VCaP (cell line): ENCODE measurements at regions not wholly inside any gene's neighbourhood (a gene's known extent, or its start where the extent isn't known, plus 50 kb on each side); places are given as distances from the start of the nearest gene placed in this dataset.

ENCODE experiments used
- H3K27ac ChIP-seq: fragments of 450-650 bp; 2 replicates; pipeline ENCODE4 v1.5.1; 2017
- TF ChIP-seq, protein P1 (sequence below): fragments of 450-650 bp; conservative IDR thresholded peaks from 2 replicates; pipeline ENCODE4 v1.5.1; 2017; ENCODE audit warnings: mild to moderate bottlenecking, moderate library complexity

DNA sequence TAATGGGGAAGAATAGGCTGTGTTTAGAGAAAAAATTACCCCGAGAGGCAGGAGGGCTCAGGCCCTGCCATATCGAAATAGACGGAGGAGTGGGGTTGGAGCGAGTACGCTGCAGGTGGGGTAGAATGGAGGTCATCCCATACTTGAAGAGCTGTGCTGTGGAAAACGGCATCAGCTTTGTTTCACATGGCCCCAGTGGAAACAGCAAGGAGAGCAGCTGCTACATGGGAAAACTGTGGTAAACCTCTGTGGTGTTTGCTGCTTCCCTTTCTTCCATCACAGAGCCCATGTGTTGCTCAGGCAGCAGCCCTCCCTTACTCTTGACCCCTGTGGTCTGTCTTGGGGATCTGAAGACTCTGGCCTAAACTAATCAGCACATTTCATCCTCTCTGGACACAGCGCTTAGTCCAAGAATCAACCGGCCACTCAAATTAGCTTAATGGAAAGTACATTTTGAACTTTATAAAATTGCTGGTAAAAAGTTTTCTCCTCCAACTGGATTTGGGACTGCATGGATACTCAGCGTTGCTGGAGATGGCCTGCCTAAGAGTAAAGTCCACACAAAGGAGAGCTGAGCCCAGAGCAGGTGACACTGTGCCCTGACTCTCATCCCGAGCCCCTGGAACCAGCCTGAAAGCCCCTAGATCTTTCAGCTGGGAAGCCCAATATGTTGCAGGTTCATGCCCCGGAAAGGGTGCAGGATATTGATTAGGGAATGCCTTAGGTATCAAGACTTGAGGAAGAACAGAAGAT, 127.1 kb upstream of the GADD45A start:
- H3K27ac ChIP-seq, result no peak overlapping the region
- TF ChIP-seq, protein P1, sequence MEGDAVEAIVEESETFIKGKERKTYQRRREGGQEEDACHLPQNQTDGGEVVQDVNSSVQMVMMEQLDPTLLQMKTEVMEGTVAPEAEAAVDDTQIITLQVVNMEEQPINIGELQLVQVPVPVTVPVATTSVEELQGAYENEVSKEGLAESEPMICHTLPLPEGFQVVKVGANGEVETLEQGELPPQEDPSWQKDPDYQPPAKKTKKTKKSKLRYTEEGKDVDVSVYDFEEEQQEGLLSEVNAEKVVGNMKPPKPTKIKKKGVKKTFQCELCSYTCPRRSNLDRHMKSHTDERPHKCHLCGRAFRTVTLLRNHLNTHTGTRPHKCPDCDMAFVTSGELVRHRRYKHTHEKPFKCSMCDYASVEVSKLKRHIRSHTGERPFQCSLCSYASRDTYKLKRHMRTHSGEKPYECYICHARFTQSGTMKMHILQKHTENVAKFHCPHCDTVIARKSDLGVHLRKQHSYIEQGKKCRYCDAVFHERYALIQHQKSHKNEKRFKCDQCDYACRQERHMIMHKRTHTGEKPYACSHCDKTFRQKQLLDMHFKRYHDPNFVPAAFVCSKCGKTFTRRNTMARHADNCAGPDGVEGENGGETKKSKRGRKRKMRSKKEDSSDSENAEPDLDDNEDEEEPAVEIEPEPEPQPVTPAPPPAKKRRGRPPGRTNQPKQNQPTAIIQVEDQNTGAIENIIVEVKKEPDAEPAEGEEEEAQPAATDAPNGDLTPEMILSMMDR, result no peak

DNA sequence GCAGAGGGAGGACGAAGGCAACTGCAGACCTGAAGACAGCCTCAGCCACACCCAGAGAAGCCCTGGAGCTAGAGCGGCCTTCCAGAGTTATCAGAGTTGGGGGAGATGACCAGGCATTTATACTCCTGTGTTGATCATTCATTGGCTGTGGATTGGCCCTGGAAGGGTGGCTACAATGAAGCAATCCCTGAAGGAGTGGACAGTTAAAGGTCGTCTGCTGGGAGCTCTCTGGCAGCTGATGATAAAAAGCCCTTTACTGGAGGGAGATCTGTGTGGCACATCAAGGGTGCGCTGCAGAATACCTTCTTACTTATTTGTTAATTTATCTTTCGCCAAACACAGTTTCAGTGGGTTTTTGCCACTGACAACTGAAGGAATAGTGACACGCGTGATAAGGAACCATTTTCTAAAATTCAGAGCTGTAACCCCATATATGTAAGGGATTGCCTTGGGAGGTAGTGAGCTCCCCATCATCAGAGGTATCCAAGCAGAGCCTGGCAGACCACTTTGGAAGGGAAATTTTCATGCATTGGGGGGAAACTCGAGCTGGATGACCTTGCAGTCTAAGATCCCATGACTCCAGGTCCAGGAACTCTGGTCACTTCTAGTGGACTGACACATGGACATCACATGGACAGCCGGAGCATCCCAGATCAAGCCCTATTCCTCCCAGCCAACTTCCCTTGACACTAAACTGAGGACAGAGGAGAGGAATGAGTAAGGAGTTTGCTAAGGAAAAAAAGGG, 126.4 kb upstream of the GADD45A start:
- TF ChIP-seq, protein P1, result no peak
- H3K27ac ChIP-seq, result no peak overlapping the region

DNA sequence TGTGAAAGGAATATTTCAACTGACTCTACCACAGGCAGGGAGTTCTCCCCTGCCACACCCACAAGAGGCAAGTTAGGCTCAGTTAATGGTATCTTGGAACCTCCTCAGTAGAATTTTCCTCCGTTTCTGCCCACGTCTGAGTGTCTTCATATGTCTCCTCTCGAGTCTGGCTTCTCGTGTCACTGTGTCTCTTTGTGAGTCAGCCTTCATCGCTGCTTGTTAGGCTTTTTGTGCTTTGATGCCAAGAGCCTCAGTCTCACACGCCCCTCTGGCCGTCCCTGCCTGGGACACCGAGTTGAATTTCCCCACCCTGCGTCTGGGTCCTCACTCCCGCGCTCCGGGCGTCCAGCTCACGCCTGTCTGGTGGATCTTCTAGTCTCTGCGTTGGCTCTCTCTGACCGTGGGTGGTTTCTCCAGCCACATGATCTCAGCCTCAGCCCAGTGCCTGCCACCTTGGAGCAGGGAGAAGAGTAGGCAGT, 125.7 kb upstream of the GADD45A start:
- H3K27ac ChIP-seq, result no peak overlapping the region
- TF ChIP-seq, protein P1, result no peak

DNA sequence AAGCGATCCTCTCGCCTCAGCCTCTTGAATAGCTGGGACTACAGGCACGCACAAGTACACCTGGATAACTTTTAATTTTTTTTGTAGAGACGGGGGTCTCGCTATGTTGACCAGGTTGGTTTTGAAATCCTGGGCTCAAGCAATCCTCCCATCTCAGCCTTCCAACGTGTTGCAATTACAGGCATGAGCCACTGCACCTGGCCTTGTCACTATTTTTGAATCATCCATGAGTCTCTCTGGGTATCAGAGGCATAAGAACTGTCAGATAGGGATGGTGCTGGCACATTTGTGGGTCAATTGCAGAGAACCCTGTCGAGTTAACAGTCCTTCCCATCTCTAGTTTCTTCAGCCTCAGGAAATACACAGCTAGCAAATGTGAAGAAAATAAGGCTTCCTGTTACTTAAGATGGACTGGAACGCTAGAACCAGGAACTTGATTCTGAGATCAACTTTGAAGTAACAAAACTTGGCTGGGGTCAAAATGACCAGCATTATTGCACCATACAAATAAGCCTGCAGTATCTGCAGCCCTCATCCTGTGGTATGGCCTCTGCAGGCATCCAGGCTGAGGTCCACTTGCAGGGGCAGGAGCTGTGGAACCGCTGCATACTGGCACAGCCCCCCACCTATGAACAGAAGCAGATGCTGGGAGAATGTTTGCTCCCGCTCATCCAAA, 124.3 kb upstream of the GADD45A start:
- TF ChIP-seq, protein P1, result no peak
- peak overlapping the region; percentile 73; the same call in 1 of the 2 replicates for H3K27ac ChIP-seq

DNA sequence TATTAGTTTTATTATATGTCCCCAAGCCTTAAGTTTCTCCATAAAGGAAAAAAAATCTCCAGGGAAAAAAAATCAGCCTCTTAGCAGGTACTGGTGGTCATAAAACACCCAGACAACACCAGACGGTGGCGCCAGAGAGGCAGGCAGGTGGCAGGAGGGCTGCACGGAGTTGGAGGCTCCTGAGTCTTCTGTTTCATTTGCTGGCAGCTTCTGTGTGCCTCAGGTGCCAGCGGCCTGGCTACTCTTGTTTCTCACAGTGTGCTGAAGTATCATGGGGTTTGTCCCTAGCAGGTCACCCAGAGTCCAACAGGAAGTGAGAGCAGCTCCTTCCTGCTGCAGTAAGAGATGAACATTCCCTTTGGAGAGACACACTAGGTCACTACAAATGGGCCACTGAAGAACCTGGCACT, 123.3 kb upstream of the GADD45A start:
- peak overlapping the region; percentile 73 for H3K27ac ChIP-seq
- TF ChIP-seq, protein P1, result peak; percentile 96

DNA sequence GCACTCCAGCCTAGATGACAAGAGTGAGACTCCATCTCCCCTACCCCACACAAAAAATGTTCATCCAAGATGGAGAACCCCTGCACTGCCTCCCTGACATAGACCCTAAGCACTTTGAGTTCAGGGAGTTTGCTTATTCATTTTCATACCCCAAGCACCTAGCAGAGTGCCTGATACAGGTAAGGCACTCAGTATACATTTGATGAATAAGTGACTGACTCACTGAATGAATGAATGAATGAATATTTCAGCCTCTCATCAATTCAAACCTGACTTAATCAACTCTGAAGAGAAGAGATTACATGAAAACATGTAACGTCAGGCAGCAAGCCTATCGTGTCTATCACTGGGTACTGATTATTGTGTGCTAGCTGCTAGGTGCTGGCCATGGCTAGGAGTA, 121.3 kb upstream of the GADD45A start:
- no peak overlapping the region for H3K27ac ChIP-seq
- TF ChIP-seq, protein P1, result no peak

DNA sequence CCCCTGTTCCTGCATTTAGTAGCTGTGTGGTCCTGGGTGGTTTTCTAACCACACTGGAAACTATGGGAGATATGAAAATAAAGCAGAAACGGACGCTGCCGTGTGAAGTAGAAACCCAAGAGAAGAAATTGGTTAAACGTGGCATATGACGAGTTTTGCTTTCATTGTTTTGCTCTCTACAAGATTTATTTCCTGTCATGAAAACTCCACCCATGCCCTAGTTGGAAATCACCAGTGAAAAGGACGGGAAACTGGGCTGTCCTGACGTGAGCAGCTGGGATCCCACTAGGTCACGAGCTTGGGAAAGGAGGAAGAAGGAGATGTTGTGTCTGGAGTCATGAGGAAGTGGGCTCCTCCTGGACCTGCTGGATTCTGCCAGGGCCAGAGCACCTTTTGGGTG, 120.8 kb upstream of the GADD45A start:
- TF ChIP-seq, protein P1, result no peak
- no peak overlapping the region for H3K27ac ChIP-seq
